IMR-90 (cell line): ENCODE measurements at regions not wholly inside any gene's neighbourhood (a gene's known extent, or its start where the extent isn't known, plus 50 kb on each side); places are given as distances from the start of the nearest gene placed in this dataset.

ENCODE experiments used
- ATAC-seq: fragments of 200-7000 bp; cut with Tn5 transposase; 2 replicates; pipeline ENCODE4 v1.9.1; 2020; ENCODE audit warnings: low read depth, mild to moderate bottlenecking, moderate library complexity
- BruUV-seq: library from RNA; stranded (reverse); fragments of 400-500 nt; replicated peaks from 2 replicates; lab custom pipeline; 2021; lab: Mats Ljungman, UMichigan
- CTCF ChIA-PET: fragments of 300-600 bp; formaldehyde crosslinking; extraction: SDS; loops from one replicate; lab custom pipeline; 2021; ENCODE audit warnings: antibody characterized with exemption; lab: Yijun Ruan, JAX
- POLR2A ChIA-PET: fragments of 300-600 bp; sonication (Branson Sonifier 250); formaldehyde crosslinking; loops from one replicate; lab custom pipeline; 2022; ENCODE audit warnings: antibody characterized with exemption; ENCODE audit not compliant: unreplicated experiment; lab: Charles Lee
- DNase-seq: peaks from one replicate; pipeline ENCODE4 v3.0.0; 2013
- H2AFZ ChIP-seq: replicated peaks from 2 replicates; pipeline ENCODE3; 2013; ENCODE audit warnings: low read length, mild to moderate bottlenecking; ENCODE audit not compliant: poor library complexity
- H2AK5ac ChIP-seq: 2 replicates; pipeline ENCODE4 v1.6.1; 2013; ENCODE audit warnings: low read depth, low read length, inconsistent platforms
- H2AK9ac ChIP-seq: replicated peaks from 2 replicates; pipeline ENCODE3; 2013; ENCODE audit warnings: mild to moderate bottlenecking, low read depth, low read length, moderate library complexity; ENCODE audit not compliant: poor library complexity
- H2BK120ac ChIP-seq: 2 replicates; pipeline ENCODE4 v1.6.1; 2013; ENCODE audit warnings: low read depth, low read length, inconsistent platforms
- H2BK15ac ChIP-seq: 3 replicates; pipeline ENCODE4 v1.6.1; 2013; ENCODE audit warnings: low read depth, low read length, inconsistent platforms
- H2BK20ac ChIP-seq: 2 replicates; pipeline ENCODE4 v1.6.1; 2013; ENCODE audit warnings: low read depth, mild to moderate bottlenecking, inconsistent platforms, low read length, moderate library complexity
- H2BK5ac ChIP-seq: 2 replicates; pipeline ENCODE4 v1.6.1; 2013; ENCODE audit warnings: mild to moderate bottlenecking, low read depth, low read length, inconsistent platforms; ENCODE audit not compliant: poor library complexity, severe bottlenecking
- H3K14ac ChIP-seq: replicated peaks from 2 replicates; pipeline ENCODE4 v1.6.1; 2013; ENCODE audit warnings: low read depth, low read length, inconsistent platforms
- H3K18ac ChIP-seq: 2 replicates; pipeline ENCODE4 v1.6.1; 2013; ENCODE audit warnings: low read depth, low read length, control low read depth
- H3K23ac ChIP-seq: 2 replicates; pipeline ENCODE4 v1.6.1; 2013; ENCODE audit warnings: low read depth, low read length, inconsistent platforms
- H3K27ac ChIP-seq: 2 replicates; pipeline ENCODE4 v1.5.1; 2013; ENCODE audit warnings: mild to moderate bottlenecking, control low read depth, low read length; ENCODE audit not compliant: insufficient read depth
- H3K27me3 ChIP-seq: 2 replicates; pipeline ENCODE4 v1.6.1; 2013; ENCODE audit warnings: low read length; ENCODE audit not compliant: control insufficient read depth, insufficient read depth
- H3K36me3 ChIP-seq: 2 replicates; pipeline ENCODE4 v1.6.1; 2013; ENCODE audit warnings: low read length, mixed read lengths; ENCODE audit not compliant: control insufficient read depth, insufficient read depth
- H3K4ac ChIP-seq: 2 replicates; pipeline ENCODE4 v1.6.1; 2013; ENCODE audit warnings: low read depth, low read length, inconsistent platforms
- H3K4me1 ChIP-seq: 2 replicates; pipeline ENCODE4 v1.6.1; 2013; ENCODE audit warnings: low read length, mixed read lengths; ENCODE audit not compliant: control insufficient read depth, insufficient read depth
- H3K4me2 ChIP-seq: 2 replicates; pipeline ENCODE4 v1.6.1; 2013; ENCODE audit warnings: low read depth, mild to moderate bottlenecking, control low read depth, low read length, moderate library complexity
- H3K4me3 ChIP-seq: 2 replicates; pipeline ENCODE4 v1.5.1; 2013; ENCODE audit warnings: low read depth, mild to moderate bottlenecking, control low read depth, low read length, moderate library complexity; ENCODE audit not compliant: insufficient read depth
- H3K56ac ChIP-seq: 2 replicates; pipeline ENCODE4 v1.6.1; 2013; ENCODE audit warnings: low read length, inconsistent platforms; ENCODE audit not compliant: insufficient read depth; ENCODE audit errors: extremely low read depth
- H3K79me1 ChIP-seq, 2 experiments: 2 replicates each; pipeline ENCODE4 v1.6.1; 2013; ENCODE audit warnings: low read length in 2 of 2, inconsistent platforms in 1 of 2, low read depth in 1 of 2
- H3K9ac ChIP-seq: 2 replicates; pipeline ENCODE4 v1.6.1; 2013; ENCODE audit warnings: low read depth, low read length, control low read depth
- H3K9me1 ChIP-seq: 2 replicates; pipeline ENCODE4 v1.6.1; 2013; ENCODE audit warnings: low read length, inconsistent platforms; ENCODE audit not compliant: insufficient read depth
- H3K9me3 ChIP-seq: 2 replicates; pipeline ENCODE4 v1.6.1; 2013; ENCODE audit warnings: low read length; ENCODE audit not compliant: control insufficient read depth, insufficient read depth
- H4K20me1 ChIP-seq: 2 replicates; pipeline ENCODE4 v1.6.1; 2013; ENCODE audit warnings: low read length, inconsistent platforms; ENCODE audit not compliant: insufficient read depth
- H4K5ac ChIP-seq: 2 replicates; pipeline ENCODE4 v1.6.1; 2013; ENCODE audit warnings: mild to moderate bottlenecking, low read depth, low read length, control low read depth
- H4K8ac ChIP-seq, 2 experiments: 2 replicates each; pipeline ENCODE4 v1.6.1; 2013; ENCODE audit warnings: low read depth in 2 of 2, low read length in 2 of 2, control low read depth in 1 of 2, inconsistent platforms in 1 of 2
- H4K91ac ChIP-seq: 2 replicates; pipeline ENCODE4 v1.6.1; 2013; ENCODE audit warnings: low read depth, low read length, inconsistent platforms; ENCODE audit not compliant: insufficient read depth
- ELK1 ChIP-seq: fragments of 150-350 bp; IDR thresholded peaks from 2 replicates; pipeline ENCODE4 v1.6.1; 2016; ENCODE audit warnings: low read depth, mild to moderate bottlenecking, low read length, moderate library complexity, borderline replicate concordance
- MAFK ChIP-seq: IDR thresholded peaks from 2 replicates; pipeline ENCODE4 v1.6.1; 2012; ENCODE audit warnings: low read depth, low read length, improper control_type of control experiment
- MAZ ChIP-seq: IDR thresholded peaks from 2 replicates; pipeline ENCODE4 v1.6.1; 2012; ENCODE audit warnings: low read depth, mild to moderate bottlenecking, low read length, improper control_type of control experiment, moderate library complexity, borderline replicate concordance
- MXI1 ChIP-seq: IDR thresholded peaks from 2 replicates; pipeline ENCODE4 v1.6.1; 2012; ENCODE audit warnings: low read depth, mild to moderate bottlenecking, low read length, moderate library complexity, borderline replicate concordance
- RCOR1 ChIP-seq: IDR thresholded peaks from 2 replicates; pipeline ENCODE4 v1.6.1; 2012; ENCODE audit warnings: mild to moderate bottlenecking, low read length, improper control_type of control experiment; ENCODE audit not compliant: insufficient replicate concordance
- SMC3 ChIP-seq: fragments of 150-350 bp; IDR thresholded peaks from 2 replicates; pipeline ENCODE4 v1.6.1; 2016; ENCODE audit warnings: low read depth, mild to moderate bottlenecking, antibody characterized with exemption, low read length, moderate library complexity
- whole genome bisulfite sequencing, 2 experiments: methylation state at CpG; one replicate each; pipeline versions ENCODE4 v1.1.5 to v1.1.7; 2013; ENCODE audit warnings: missing lambda C conversion rate in 2 of 2; ENCODE audit not compliant: insufficient read length in 1 of 2; ENCODE audit errors: extremely low coverage in 2 of 2; 5-methylcytosine and 5-hydroxymethylcytosine counted together
- dilution Hi-C: fragments of 300-500 bp; cut with HindIII; formaldehyde crosslinking; loops from one replicate; pipeline ENCODE4 v1.14.3; 2018; ENCODE audit warnings: low sequenced_read_pairs; ENCODE audit not compliant: unreplicated experiment
- in situ Hi-C: fragments of 300-500 bp; cut with MboI; formaldehyde crosslinking; loops from 3 replicates; pipeline ENCODE4 v1.14.3; 2019; ENCODE audit warnings: low sequenced_read_pairs, inconsistent platforms, mixed read lengths
- intact Hi-C: fragments of 100-400 bp; cut with micrococcal nuclease; formaldehyde crosslinking; loops from 2 replicates; pipeline ENCODE4 v1.10.0; 2022
- TF ChIP-seq, protein P1 (sequence below): fragments of 150-350 bp; IDR thresholded peaks from 2 replicates; pipeline ENCODE4 v1.6.1; 2017; ENCODE audit warnings: mild to moderate bottlenecking, antibody characterized with exemption, low read length, low read depth

DNA sequence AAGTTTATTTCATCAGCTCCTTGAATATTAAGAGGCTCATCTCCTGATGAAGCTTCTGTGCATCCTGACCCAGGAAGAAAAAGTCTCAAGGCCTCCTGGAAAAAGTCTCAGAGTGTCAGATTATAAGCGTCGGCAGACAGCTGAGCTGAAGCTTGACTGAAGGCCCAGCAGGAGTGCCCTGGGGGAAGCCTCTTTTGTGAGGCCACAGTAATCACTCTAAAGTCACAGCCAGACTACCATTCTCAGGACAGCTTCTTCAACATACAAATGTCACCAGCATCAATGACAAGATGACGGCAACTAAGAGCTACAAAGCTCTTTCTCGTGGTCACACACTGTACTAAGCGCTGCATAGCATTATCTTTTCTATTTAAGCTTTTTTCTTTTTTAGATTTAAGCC lies 72.7 kb upstream of the LRRN1 start:
- ChIA-PET POLR2A (no interaction called here), CTCF (no interaction called here)
- Histone ChIP-seq H3K4ac (no peak overlapping the region), H3K4me2 (no peak overlapping the region), H3K56ac (no peak overlapping the region), H3K18ac (no peak overlapping the region), H3K14ac (no peak overlapping the region), H2BK20ac (no peak overlapping the region), H3K9ac (no peak overlapping the region), H3K4me3 (no peak overlapping the region), H3K4me1 (no peaks in the 10 kb centered on the region), H4K20me1 (no peaks in the 10 kb centered on the region), H3K23ac (no peak overlapping the region), H3K27ac (no peak overlapping the region), H2AFZ (no peak overlapping the region), H4K91ac (no peak overlapping the region), H3K9me1 (no peaks in the 10 kb centered on the region), H3K79me1 (no peaks in the 10 kb centered on the region), H4K5ac (no peak overlapping the region), H3K9me3 (peaks cover 2% of the 10 kb centered on the region; the same call in 1 of the 2 replicates), H2BK15ac (no peak overlapping the region), H2AK9ac (no peak overlapping the region), H3K36me3 (no peaks in the 10 kb centered on the region), H4K8ac (no peak overlapping the region), H3K27me3 (no peaks in the 10 kb centered on the region), H2BK5ac (no peak overlapping the region), H2AK5ac (no peak overlapping the region), H2BK120ac (no peak overlapping the region)
- in situ Hi-C loops (no loop called here), dilution Hi-C loops (no loop called here), intact Hi-C loops (no loop called here)
- ATAC-seq: no peak
- WGBS, 2 experiments: no CpG with 5 or more reads among the region's 5 CpGs
- no peak for DNase-seq
- BruUV-seq: no TSS peak
- TF ChIP-seq SMC3 (no peak), MAFK (no peak), RCOR1 (no peak), MXI1 (no peak), MAZ (no peak), ELK1 (no peak)
- TF ChIP-seq, protein P1, sequence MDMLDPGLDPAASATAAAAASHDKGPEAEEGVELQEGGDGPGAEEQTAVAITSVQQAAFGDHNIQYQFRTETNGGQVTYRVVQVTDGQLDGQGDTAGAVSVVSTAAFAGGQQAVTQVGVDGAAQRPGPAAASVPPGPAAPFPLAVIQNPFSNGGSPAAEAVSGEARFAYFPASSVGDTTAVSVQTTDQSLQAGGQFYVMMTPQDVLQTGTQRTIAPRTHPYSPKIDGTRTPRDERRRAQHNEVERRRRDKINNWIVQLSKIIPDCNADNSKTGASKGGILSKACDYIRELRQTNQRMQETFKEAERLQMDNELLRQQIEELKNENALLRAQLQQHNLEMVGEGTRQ: no peak
